Neural progenitor cell (in vitro differentiated cells): ENCODE measurements at regions not wholly inside any gene's neighbourhood (a gene's known extent, or its start where the extent isn't known, plus 50 kb on each side); places are given as distances from the start of the nearest gene placed in this dataset.

Experiments
- EZH2 ChIP-seq: fragments of 200-600 bp; sonication (generic); IDR thresholded peaks from 2 replicates; pipeline ENCODE4 v1.6.1; 2017; ENCODE audit warnings: antibody characterized with exemption, mild to moderate bottlenecking, moderate library complexity
- EZH2phosphoT487 ChIP-seq: fragments of 200-600 bp; sonication (generic); IDR thresholded peaks from 2 replicates; pipeline ENCODE4 v1.6.1; 2017; ENCODE audit warnings: antibody characterized with exemption
- TF ChIP-seq, protein P1 (sequence below): fragments of 200-600 bp; sonication (generic); IDR thresholded peaks from 2 replicates; pipeline ENCODE4 v1.5.1; 2017; ENCODE audit warnings: antibody characterized with exemption, mild to moderate bottlenecking

DNA sequence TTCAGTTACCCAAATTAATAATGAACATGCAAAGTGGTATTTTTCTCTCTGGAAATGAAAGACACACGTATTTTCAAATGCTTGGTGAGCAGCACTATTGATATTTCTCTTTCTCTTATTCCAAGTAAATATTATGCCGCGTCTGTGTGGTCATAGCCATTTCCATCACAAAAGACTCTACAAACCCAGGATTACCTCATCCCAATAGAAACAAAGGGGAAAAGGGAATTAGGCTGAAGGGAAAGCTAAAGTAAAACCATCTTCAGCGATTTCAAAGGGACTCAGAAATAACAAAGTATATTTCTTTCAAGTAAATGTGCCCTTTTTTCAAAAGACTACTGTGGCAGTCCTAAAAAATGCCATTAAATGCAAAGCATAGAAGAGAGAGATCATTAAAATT lies 62.0 kb upstream of the FST start:
- TF ChIP-seq, protein P1, sequence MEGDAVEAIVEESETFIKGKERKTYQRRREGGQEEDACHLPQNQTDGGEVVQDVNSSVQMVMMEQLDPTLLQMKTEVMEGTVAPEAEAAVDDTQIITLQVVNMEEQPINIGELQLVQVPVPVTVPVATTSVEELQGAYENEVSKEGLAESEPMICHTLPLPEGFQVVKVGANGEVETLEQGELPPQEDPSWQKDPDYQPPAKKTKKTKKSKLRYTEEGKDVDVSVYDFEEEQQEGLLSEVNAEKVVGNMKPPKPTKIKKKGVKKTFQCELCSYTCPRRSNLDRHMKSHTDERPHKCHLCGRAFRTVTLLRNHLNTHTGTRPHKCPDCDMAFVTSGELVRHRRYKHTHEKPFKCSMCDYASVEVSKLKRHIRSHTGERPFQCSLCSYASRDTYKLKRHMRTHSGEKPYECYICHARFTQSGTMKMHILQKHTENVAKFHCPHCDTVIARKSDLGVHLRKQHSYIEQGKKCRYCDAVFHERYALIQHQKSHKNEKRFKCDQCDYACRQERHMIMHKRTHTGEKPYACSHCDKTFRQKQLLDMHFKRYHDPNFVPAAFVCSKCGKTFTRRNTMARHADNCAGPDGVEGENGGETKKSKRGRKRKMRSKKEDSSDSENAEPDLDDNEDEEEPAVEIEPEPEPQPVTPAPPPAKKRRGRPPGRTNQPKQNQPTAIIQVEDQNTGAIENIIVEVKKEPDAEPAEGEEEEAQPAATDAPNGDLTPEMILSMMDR = no peak
- TF ChIP-seq EZH2 (no peak), EZH2phosphoT487 (no peak)
